ENCODE measurements at regions not wholly inside any gene's neighbourhood (a gene's known extent, or its start where the extent isn't known, plus 50 kb on each side); places are given as distances from the start of the nearest gene placed in this dataset.

- no peak for DNase-seq
Observed at GRCh38 chr16:9188721-9189120, 97.3 kb downstream of the HAPSTR1 start.

GRCh38 chr16:9191274-9191850 is 99.9 kb downstream of the HAPSTR1 start:
- DNase-seq: no peak

GRCh38 chr16:9192746-9193145 is 101.3 kb downstream of the HAPSTR1 start:
- DNase-seq: no peak

- peak; percentile 24 for DNase-seq
Observed at GRCh38 chr16:9195287-9195686, 103.8 kb downstream of the HAPSTR1 start.

GRCh38 chr16:9197957-9198661 is 106.7 kb downstream of the HAPSTR1 start:
- no peak for DNase-seq

- no peak for DNase-seq
Observed at GRCh38 chr16:9199311-9199710, 107.9 kb downstream of the HAPSTR1 start.

GRCh38 chr16:9199751-9200150 is 108.3 kb downstream of the HAPSTR1 start:
- DNase-seq: no peak

GRCh38 chr16:9203956-9204355 is 112.5 kb downstream of the HAPSTR1 start:
- no peak for DNase-seq

- DNase-seq: no peak
Observed at GRCh38 chr16:9205661-9206060, 114.2 kb downstream of the HAPSTR1 start.

GRCh38 chr16:9206156-9206555 is 114.7 kb downstream of the HAPSTR1 start:
- no peak for DNase-seq

- DNase-seq: no peak
Observed at GRCh38 chr16:9212621-9213020, 121.2 kb downstream of the HAPSTR1 start.

- no peak for DNase-seq
Observed at GRCh38 chr16:9219813-9220212, 128.4 kb downstream of the HAPSTR1 start.

- peak; percentile 42 for DNase-seq
Observed at GRCh38 chr16:9225527-9226316, 134.3 kb downstream of the HAPSTR1 start.

- DNase-seq: no peak
Observed at GRCh38 chr16:9226924-9227323, 135.5 kb downstream of the HAPSTR1 start.

GRCh38 chr16:9231039-9231438 is 139.6 kb downstream of the HAPSTR1 start:
- DNase-seq: no peak

- DNase-seq: no peak
Observed at GRCh38 chr16:9232102-9232770, 140.8 kb downstream of the HAPSTR1 start.

- no peak for DNase-seq
Observed at GRCh38 chr16:9235867-9236266, 144.4 kb downstream of the HAPSTR1 start.

- no peak for DNase-seq
Observed at GRCh38 chr16:9236319-9236718, 144.9 kb downstream of the HAPSTR1 start.

- DNase-seq: no peak
Observed at GRCh38 chr16:9238346-9238745, 146.9 kb downstream of the HAPSTR1 start.

- DNase-seq: no peak
Observed at GRCh38 chr16:9241177-9241576, 149.7 kb downstream of the HAPSTR1 start.

GRCh38 chr16:9248162-9248561 is 156.7 kb downstream of the HAPSTR1 start:
- DNase-seq: no peak

GRCh38 chr16:9249534-9249933 is 158.1 kb downstream of the HAPSTR1 start:
- DNase-seq: no peak

GRCh38 chr16:9251026-9251425 is 159.6 kb downstream of the HAPSTR1 start:
- DNase-seq: no peak

GRCh38 chr16:9254863-9255262 is 163.4 kb downstream of the HAPSTR1 start:
- DNase-seq: no peak

Data from RPMI8226 (cell line).